ENCODE measurements at regions not wholly inside any gene's neighbourhood (a gene's known extent, or its start where the extent isn't known, plus 50 kb on each side); places are given as distances from the start of the nearest gene placed in this dataset.

DNA sequence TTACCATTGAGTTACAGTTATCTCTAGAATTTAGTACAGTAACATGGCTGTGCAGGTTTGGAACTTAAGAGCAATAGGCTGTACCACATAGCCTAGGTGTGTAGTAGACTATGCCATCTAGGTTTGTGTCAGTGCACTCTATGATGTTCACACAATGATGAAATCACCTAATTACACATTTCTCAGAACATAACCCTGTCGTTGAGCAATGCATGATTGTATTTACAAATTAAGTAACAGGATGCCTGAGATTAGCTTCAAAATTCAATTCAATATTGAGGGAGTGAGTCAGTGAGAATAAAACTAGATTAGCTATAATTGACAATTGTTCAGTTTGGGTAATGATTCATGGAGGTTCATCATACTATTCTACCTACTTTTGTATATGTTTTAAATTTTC is 633.8 kb downstream of the IGSF11 start:
- Histone ChIP-seq H3K4me1 (ENCODE audit: insufficient read depth) (no peaks in the 10 kb centered on the region), H3K9me3 (ENCODE audit: low read depth) (no peaks in the 10 kb centered on the region), H3K4me2 (ENCODE audit: unreplicated experiment) (no peak overlapping the region), H3K27ac (no peak overlapping the region), H3F3A (ENCODE audit: insufficient read depth) (no peaks in the 10 kb centered on the region), H3K27me3 (replicated peaks; ENCODE audit: insufficient read depth) (no peaks in the 10 kb centered on the region), H2AFZ (no peak overlapping the region), H4K20me1 (ENCODE audit: insufficient read depth) (no peaks in the 10 kb centered on the region), H3K36me3 (ENCODE audit: low read depth) (no peaks in the 10 kb centered on the region), H3K9ac (no peak overlapping the region), H3K9me2 (ENCODE audit: insufficient read depth) (no peaks in the 10 kb centered on the region), H3K79me2 (ENCODE audit: insufficient read depth) (no peaks in the 10 kb centered on the region), H3K4me3 (no peak overlapping the region)
- WGBS, 2 experiments (ENCODE audit: low coverage in 1 of 2, low lambda C conversion rate in 2 of 2, missing lambda C conversion rate in 2 of 2): 4 to 5% methylated on average over 1 of the region's 1 CpG
- no peak for TF ChIP-seq EZH2phosphoT487 (IDR thresholded peaks at IDR 0.05; ENCODE audit: insufficient read depth, low read depth)
- TF ChIP-seq EZH2 (IDR thresholded peaks at IDR 0.05; ENCODE audit: insufficient read depth, poor library complexity, severe bottlenecking): no peak
- no peak for DNase-seq
- in situ Hi-C loops (cut with MboI): no loop called here

DNA sequence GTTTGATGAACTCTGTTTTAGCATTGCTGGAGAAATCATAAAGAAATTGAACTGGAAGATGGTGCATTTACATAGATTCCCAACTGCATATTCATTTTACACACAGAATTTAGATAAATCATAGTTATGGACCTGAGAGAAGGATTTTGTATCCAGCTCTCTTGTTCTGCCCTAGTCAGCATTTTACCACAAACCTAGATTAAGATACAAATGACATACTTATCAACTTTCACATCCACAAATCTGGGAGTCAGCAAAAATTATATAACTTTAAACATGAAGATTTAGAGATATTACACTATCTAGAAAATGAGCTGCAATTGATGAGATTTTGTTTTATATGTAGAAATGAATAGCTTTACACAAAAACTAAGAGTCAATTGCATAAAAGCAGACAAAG is 632.8 kb downstream of the IGSF11 start:
- in situ Hi-C loops (cut with MboI): no loop called here
- Histone ChIP-seq H3K79me2 (ENCODE audit: insufficient read depth) (no peaks in the 10 kb centered on the region), H3K27ac (no peak overlapping the region), H3K4me2 (ENCODE audit: unreplicated experiment) (no peak overlapping the region), H3K4me3 (no peak overlapping the region), H3K9me3 (ENCODE audit: low read depth) (no peaks in the 10 kb centered on the region), H3K36me3 (ENCODE audit: low read depth) (no peaks in the 10 kb centered on the region), H2AFZ (no peak overlapping the region), H3F3A (ENCODE audit: insufficient read depth) (no peaks in the 10 kb centered on the region), H3K9me2 (ENCODE audit: insufficient read depth) (no peaks in the 10 kb centered on the region), H3K9ac (no peak overlapping the region), H3K27me3 (replicated peaks; ENCODE audit: insufficient read depth) (no peaks in the 10 kb centered on the region), H3K4me1 (ENCODE audit: insufficient read depth) (no peaks in the 10 kb centered on the region), H4K20me1 (ENCODE audit: insufficient read depth) (no peaks in the 10 kb centered on the region)
- no peak for TF ChIP-seq EZH2 (IDR thresholded peaks at IDR 0.05; ENCODE audit: insufficient read depth, poor library complexity, severe bottlenecking)
- no peak for TF ChIP-seq EZH2phosphoT487 (IDR thresholded peaks at IDR 0.05; ENCODE audit: insufficient read depth, low read depth)
- no peak for DNase-seq

DNA sequence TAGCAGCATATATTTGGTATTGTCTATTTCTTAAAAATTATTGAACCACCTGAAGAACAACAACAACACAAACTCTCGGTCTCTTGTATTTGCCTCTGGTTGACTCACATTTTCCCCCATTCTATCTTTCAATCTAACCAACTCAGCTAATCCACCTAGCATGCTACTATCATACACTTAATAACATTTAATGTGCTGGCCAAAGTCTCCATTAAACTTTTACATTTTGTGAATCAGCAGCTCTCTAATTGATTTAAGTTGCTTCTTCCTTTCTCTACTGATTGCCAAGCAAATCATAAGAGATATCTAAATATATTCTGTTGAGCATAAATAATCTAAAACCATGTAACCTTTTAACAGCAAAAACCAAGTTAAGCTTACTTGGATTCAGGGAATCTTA is 631.7 kb downstream of the IGSF11 start:
- no peaks in the 10 kb centered on the region for H3K4me1 ChIP-seq (ENCODE audit: insufficient read depth)
- no peaks in the 10 kb centered on the region for H3K79me2 ChIP-seq (ENCODE audit: insufficient read depth)
- H3F3A ChIP-seq (ENCODE audit: insufficient read depth): no peaks in the 10 kb centered on the region
- in situ Hi-C loops (cut with MboI): no loop called here
- no peaks in the 10 kb centered on the region for H4K20me1 ChIP-seq (ENCODE audit: insufficient read depth)
- H3K4me3 ChIP-seq: no peak overlapping the region
- H2AFZ ChIP-seq: no peak overlapping the region
- H3K27me3 ChIP-seq (replicated peaks; ENCODE audit: insufficient read depth): no peaks in the 10 kb centered on the region
- H3K36me3 ChIP-seq (ENCODE audit: low read depth): no peaks in the 10 kb centered on the region
- 19 to 33% methylated on average over 1 of the region's 1 CpG for WGBS, 2 experiments (ENCODE audit: low coverage in 1 of 2, low lambda C conversion rate in 2 of 2, missing lambda C conversion rate in 2 of 2)
- no peak overlapping the region for H3K27ac ChIP-seq
- TF ChIP-seq EZH2 (IDR thresholded peaks at IDR 0.05; ENCODE audit: insufficient read depth, poor library complexity, severe bottlenecking) (no peak), EZH2phosphoT487 (IDR thresholded peaks at IDR 0.05; ENCODE audit: insufficient read depth, low read depth) (no peak)
- H3K9me2 ChIP-seq (ENCODE audit: insufficient read depth): no peaks in the 10 kb centered on the region
- no peak overlapping the region for H3K9ac ChIP-seq
- H3K9me3 ChIP-seq (ENCODE audit: low read depth): no peaks in the 10 kb centered on the region
- no peak overlapping the region for H3K4me2 ChIP-seq (ENCODE audit: unreplicated experiment)
- no peak for DNase-seq

DNA sequence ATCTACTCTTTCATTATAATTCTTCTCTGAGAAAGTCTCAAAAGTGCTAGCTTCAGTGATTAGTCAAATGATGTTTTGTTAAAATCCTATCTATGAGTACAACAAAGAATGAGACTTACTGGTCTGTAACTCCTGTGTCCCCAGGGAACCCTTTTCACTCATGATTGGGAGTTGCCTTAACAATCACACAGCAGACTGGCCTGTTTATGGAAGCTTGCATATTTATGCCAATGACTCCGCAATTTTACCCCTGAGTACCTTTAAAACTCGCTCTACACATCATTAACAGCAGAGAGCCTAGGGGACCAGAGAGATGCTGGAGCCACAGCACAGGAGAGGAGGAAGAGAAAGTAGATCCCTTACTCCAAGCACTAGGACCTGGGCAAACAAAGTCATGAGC is 628.1 kb downstream of the IGSF11 start:
- H3K36me3 ChIP-seq (ENCODE audit: low read depth): no peaks in the 10 kb centered on the region
- no peak overlapping the region for H3K27ac ChIP-seq
- no peaks in the 10 kb centered on the region for H3K9me2 ChIP-seq (ENCODE audit: insufficient read depth)
- H3K27me3 ChIP-seq (replicated peaks; ENCODE audit: insufficient read depth): no peaks in the 10 kb centered on the region
- H3K9me3 ChIP-seq (ENCODE audit: low read depth): peaks cover 5% of the 10 kb centered on the region
- H3K4me2 ChIP-seq (ENCODE audit: unreplicated experiment): no peak overlapping the region
- no peak overlapping the region for H3K9ac ChIP-seq
- no peak overlapping the region for H3K4me3 ChIP-seq
- no peaks in the 10 kb centered on the region for H3K79me2 ChIP-seq (ENCODE audit: insufficient read depth)
- no peaks in the 10 kb centered on the region for H3F3A ChIP-seq (ENCODE audit: insufficient read depth)
- TF ChIP-seq EZH2phosphoT487 (IDR thresholded peaks at IDR 0.05; ENCODE audit: insufficient read depth, low read depth) (no peak), EZH2 (IDR thresholded peaks at IDR 0.05; ENCODE audit: insufficient read depth, poor library complexity, severe bottlenecking) (no peak)
- H2AFZ ChIP-seq: no peak overlapping the region
- no peak for DNase-seq
- WGBS, 2 experiments (ENCODE audit: low coverage in 1 of 2, low lambda C conversion rate in 2 of 2, missing lambda C conversion rate in 2 of 2): 5 to 8% methylated on average over 2 of the region's 2 CpGs
- H3K4me1 ChIP-seq (ENCODE audit: insufficient read depth): no peaks in the 10 kb centered on the region
- in situ Hi-C loops (cut with MboI): no loop called here
- no peaks in the 10 kb centered on the region for H4K20me1 ChIP-seq (ENCODE audit: insufficient read depth)

DNA sequence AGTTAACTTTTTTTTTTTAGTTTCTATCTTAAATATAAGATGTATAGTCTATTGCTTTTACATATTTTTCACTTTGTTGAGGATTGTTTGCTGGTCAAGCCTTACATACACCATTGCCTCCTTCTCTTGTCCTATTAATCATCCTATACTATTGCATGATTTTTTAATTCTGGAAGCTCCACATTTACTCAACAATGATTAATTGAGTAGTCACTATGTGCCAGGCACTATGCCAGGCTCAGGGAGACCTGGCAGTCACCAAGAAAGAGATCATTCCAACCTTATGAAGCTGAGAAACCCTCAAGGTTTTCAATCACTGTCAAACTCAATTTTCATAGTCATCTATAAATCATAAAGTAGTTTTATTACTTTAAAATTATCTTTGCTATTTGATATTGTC is 626.2 kb downstream of the IGSF11 start:
- no peak overlapping the region for H2AFZ ChIP-seq
- in situ Hi-C loops (cut with MboI): no loop called here
- TF ChIP-seq EZH2 (IDR thresholded peaks at IDR 0.05; ENCODE audit: insufficient read depth, poor library complexity, severe bottlenecking): no peak
- TF ChIP-seq EZH2phosphoT487 (IDR thresholded peaks at IDR 0.05; ENCODE audit: insufficient read depth, low read depth): no peak
- H3K79me2 ChIP-seq (ENCODE audit: insufficient read depth): no peaks in the 10 kb centered on the region
- no peaks in the 10 kb centered on the region for H3K27me3 ChIP-seq (replicated peaks; ENCODE audit: insufficient read depth)
- DNase-seq: no peak
- H3K4me1 ChIP-seq (ENCODE audit: insufficient read depth): no peaks in the 10 kb centered on the region
- H3K4me2 ChIP-seq (ENCODE audit: unreplicated experiment): no peak overlapping the region
- no peak overlapping the region for H3K27ac ChIP-seq
- peaks cover 5% of the 10 kb centered on the region for H3K9me3 ChIP-seq (ENCODE audit: low read depth)
- H3F3A ChIP-seq (ENCODE audit: insufficient read depth): no peaks in the 10 kb centered on the region
- no peaks in the 10 kb centered on the region for H3K9me2 ChIP-seq (ENCODE audit: insufficient read depth)
- H3K4me3 ChIP-seq: no peak overlapping the region
- H3K36me3 ChIP-seq (ENCODE audit: low read depth): no peaks in the 10 kb centered on the region
- H3K9ac ChIP-seq: no peak overlapping the region
- H4K20me1 ChIP-seq (ENCODE audit: insufficient read depth): no peaks in the 10 kb centered on the region

Data from GM23248 (cell line).